ENCODE measurements at regions not wholly inside any gene's neighbourhood (a gene's known extent, or its start where the extent isn't known, plus 50 kb on each side); places are given as distances from the start of the nearest gene placed in this dataset.

- TF ChIP-seq CTCF (IDR thresholded peaks at IDR 0.05) = no peak
- no peak for TF ChIP-seq POLR2A (IDR thresholded peaks at IDR 0.05)
Measured at GRCh38 chr10:55426138-55426537, 625.1 kb upstream of the PCDH15 start.
